Hematopoietic multipotent progenitor cell treated with erythropoietin and hydrocortisone succinate and interleukin-3 and kit ligand, for 17 days (in vitro differentiated cells): ENCODE measurements at regions not wholly inside any gene's neighbourhood (a gene's known extent, or its start where the extent isn't known, plus 50 kb on each side); places are given as distances from the start of the nearest gene placed in this dataset.

Source experiments
- DNase-seq: peaks from one replicate; pipeline ENCODE4 v3.0.0-alpha.2; 2015; ENCODE audit warnings: low spot score

GRCh38 chr2:123128951-123129350 is 896.1 kb upstream of the CNTNAP5 start:
- DNase-seq, result no peak

- DNase-seq, result no peak
These were observed 888.7 kb upstream of the CNTNAP5 start for GRCh38 chr2:123136419-123136818.

GRCh38 chr2:123144082-123144481 is 881.0 kb upstream of the CNTNAP5 start:
- DNase-seq, result no peak

GRCh38 chr2:123153041-123153440 is 872.0 kb upstream of the CNTNAP5 start:
- DNase-seq, result no peak

- no peak for DNase-seq
These were observed 870.9 kb upstream of the CNTNAP5 start for GRCh38 chr2:123154195-123154594.

GRCh38 chr2:123157016-123157415 is 868.1 kb upstream of the CNTNAP5 start:
- no peak for DNase-seq

GRCh38 chr2:123162400-123163016 is 862.6 kb upstream of the CNTNAP5 start:
- no peak for DNase-seq

GRCh38 chr2:123163398-123163797 is 861.7 kb upstream of the CNTNAP5 start:
- DNase-seq, result no peak

- no peak for DNase-seq
These were observed 860.9 kb upstream of the CNTNAP5 start for GRCh38 chr2:123164216-123164615.

- DNase-seq, result no peak
These were observed 859.5 kb upstream of the CNTNAP5 start for GRCh38 chr2:123165616-123166015.

GRCh38 chr2:123179526-123179925 is 845.6 kb upstream of the CNTNAP5 start:
- DNase-seq, result no peak

- DNase-seq, result no peak
These were observed 829.1 kb upstream of the CNTNAP5 start for GRCh38 chr2:123195957-123196356.

- no peak for DNase-seq
These were observed 825.1 kb upstream of the CNTNAP5 start for GRCh38 chr2:123200035-123200434.

- DNase-seq, result no peak
These were observed 817.8 kb upstream of the CNTNAP5 start for GRCh38 chr2:123207245-123207644.

GRCh38 chr2:123209202-123209601 is 815.9 kb upstream of the CNTNAP5 start:
- no peak for DNase-seq

- no peak for DNase-seq
These were observed 813.9 kb upstream of the CNTNAP5 start for GRCh38 chr2:123211181-123211580.

- DNase-seq, result no peak
These were observed 779.9 kb upstream of the CNTNAP5 start for GRCh38 chr2:123245156-123245555.

- DNase-seq, result no peak
These were observed 766.1 kb upstream of the CNTNAP5 start for GRCh38 chr2:123258877-123259539.

GRCh38 chr2:123262856-123263255 is 762.2 kb upstream of the CNTNAP5 start:
- no peak for DNase-seq

- no peak for DNase-seq
These were observed 741.7 kb upstream of the CNTNAP5 start for GRCh38 chr2:123283431-123283830.

- no peak for DNase-seq
These were observed 721.4 kb upstream of the CNTNAP5 start for GRCh38 chr2:123303731-123304130.
